CD4-positive, alpha-beta T cell (primary cell): ENCODE measurements at regions not wholly inside any gene's neighbourhood (a gene's known extent, or its start where the extent isn't known, plus 50 kb on each side); places are given as distances from the start of the nearest gene placed in this dataset.

Experiments
- ATAC-seq: fragments of 200-7000 bp; cut with Tn5 transposase; one replicate; pipeline ENCODE4 v1.10.0; 2022; ENCODE audit warnings: mild to moderate bottlenecking; ENCODE audit not compliant: poor library complexity
- CTCF ChIA-PET: fragments of 350-600 bp; sonication (Branson Sonifier 250); formaldehyde crosslinking; loops from one replicate; lab custom pipeline; 2021; ENCODE audit warnings: antibody characterized with exemption, inconsistent platforms; lab: Charles Lee
- POLR2A ChIA-PET: fragments of 350-600 bp; sonication (Branson Sonifier 250); formaldehyde crosslinking; loops from one replicate; lab custom pipeline; 2021; ENCODE audit warnings: antibody characterized with exemption, inconsistent platforms; lab: Charles Lee
- DNase-seq, 14 experiments: peaks; one replicate each; pipeline ENCODE4 v3.0.0-alpha.2; 2013 to 2020; ENCODE audit warnings: mixed read lengths in 2 of 14
- H3K27ac ChIP-seq, 2 donors: one replicate each; pipeline versions ENCODE4 v1.5.1 to v1.7.0; 2013; ENCODE audit warnings: low read length in 2 of 2, low read depth in 1 of 2, mild to moderate bottlenecking in 1 of 2
- H3K27me3 ChIP-seq, 2 experiments: 1 replicate in 1 of 2; 2 replicates in 1 of 2; pipeline versions ENCODE4 v1.6.1 to v1.7.0; 2013; ENCODE audit warnings: low read length in 2 of 2, control low read depth in 1 of 2, mild to moderate bottlenecking in 1 of 2, moderate library complexity in 1 of 2; ENCODE audit not compliant: insufficient read depth in 2 of 2, control insufficient read depth in 1 of 2
- H3K36me3 ChIP-seq: one replicate; pipeline ENCODE4 v1.6.1; 2013; ENCODE audit warnings: low read length, control low read depth; ENCODE audit not compliant: insufficient read depth
- H3K4me1 ChIP-seq: one replicate; pipeline ENCODE4 v1.6.1; 2013; ENCODE audit warnings: low read length, control low read depth; ENCODE audit not compliant: insufficient read depth
- H3K4me3 ChIP-seq: one replicate; pipeline ENCODE4 v1.5.1; 2013; ENCODE audit warnings: mild to moderate bottlenecking, low read length, moderate library complexity
- H3K9me3 ChIP-seq, 2 experiments: 1 replicate in 1 of 2; 2 replicates in 1 of 2; pipeline versions ENCODE4 v1.6.1 to v1.7.0; 2013; ENCODE audit warnings: low read length in 2 of 2, mild to moderate bottlenecking in 2 of 2, control low read depth in 1 of 2, moderate library complexity in 1 of 2; ENCODE audit not compliant: control insufficient read depth in 1 of 2, insufficient read depth in 1 of 2
- H3K27ac Mint-ChIP-seq: one replicate; pipeline ENCODE4 v1.8.0; 2020; ENCODE audit warnings: mixed read lengths
- H3K27me3 Mint-ChIP-seq: one replicate; pipeline ENCODE4 v1.8.0; 2021; ENCODE audit warnings: mixed read lengths
- H3K36me3 Mint-ChIP-seq: one replicate; pipeline ENCODE4 v1.8.0; 2021; ENCODE audit warnings: low read depth, mixed read lengths
- H3K4me1 Mint-ChIP-seq: one replicate; pipeline ENCODE4 v1.8.0; 2021; ENCODE audit warnings: low read depth, mixed read lengths
- H3K4me3 Mint-ChIP-seq: one replicate; pipeline ENCODE4 v1.8.0; 2020; ENCODE audit warnings: mild to moderate bottlenecking, mixed read lengths
- H3K9me3 Mint-ChIP-seq: one replicate; pipeline ENCODE4 v1.8.0; 2020; ENCODE audit warnings: mixed read lengths
- intact Hi-C, 2 experiments: fragments of 100-400 bp; cut with DNase I in 1 of 2; cut with micrococcal nuclease in 1 of 2; formaldehyde crosslinking; loops; one replicate each; pipeline versions ENCODE4 v1.15.1 to v1.9.0; 2023 to 2025; cut with DNase I, micrococcal nuclease
- TF ChIP-seq, protein P1 (sequence below): fragments of 200-600 bp; IDR thresholded peaks from one replicate; pipeline ENCODE4 v1.8.0; 2022; ENCODE audit warnings: antibody characterized with exemption, mild to moderate bottlenecking

- intact Hi-C loops: no loop called here
- ATAC-seq: no peak
- H3K9me3 Mint-ChIP-seq: no peaks in the 10 kb centered on the region
Measured at GRCh38 chr4:176561368-176561767, 231.4 kb downstream of the VEGFC start.

DNA sequence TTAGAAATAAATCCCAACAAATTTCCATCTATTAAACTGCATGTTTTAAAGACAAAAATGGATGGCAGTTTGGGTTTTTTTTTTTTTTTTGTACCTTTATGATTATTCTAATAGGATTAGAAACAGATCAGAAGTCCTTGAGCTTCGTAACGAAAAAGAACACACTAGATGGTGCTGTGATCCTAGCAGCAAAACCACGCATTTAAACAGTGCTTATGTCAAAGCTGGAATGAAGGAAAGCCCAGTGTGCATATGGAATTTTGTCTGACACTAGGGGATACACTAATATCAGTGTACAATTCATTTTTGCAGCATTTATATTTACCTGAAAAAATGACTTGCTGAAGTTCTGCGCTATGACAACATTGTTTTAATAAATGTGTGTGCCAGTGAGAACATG, 229.1 kb downstream of the VEGFC start:
- Mint-ChIP-seq H3K27ac (no peak overlapping the region), H3K9me3 (no peaks in the 10 kb centered on the region), H3K27me3 (no peaks in the 10 kb centered on the region), H3K4me3 (no peak overlapping the region), H3K36me3 (no peaks in the 10 kb centered on the region), H3K4me1 (no peaks in the 10 kb centered on the region)
- no peaks in the 10 kb centered on the region for H3K36me3 ChIP-seq
- ATAC-seq: no peak
- H3K27ac ChIP-seq: no peak overlapping the region
- no peaks in the 10 kb centered on the region for H3K9me3 ChIP-seq
- ChIA-PET CTCF (no interaction called here), POLR2A (no interaction called here)
- H3K4me3 ChIP-seq: no peak overlapping the region
- no peak for DNase-seq
- no peaks in the 10 kb centered on the region for H3K27me3 ChIP-seq
- H3K4me1 ChIP-seq: no peaks in the 10 kb centered on the region
- intact Hi-C loops: no loop called here
- TF ChIP-seq, protein P1, sequence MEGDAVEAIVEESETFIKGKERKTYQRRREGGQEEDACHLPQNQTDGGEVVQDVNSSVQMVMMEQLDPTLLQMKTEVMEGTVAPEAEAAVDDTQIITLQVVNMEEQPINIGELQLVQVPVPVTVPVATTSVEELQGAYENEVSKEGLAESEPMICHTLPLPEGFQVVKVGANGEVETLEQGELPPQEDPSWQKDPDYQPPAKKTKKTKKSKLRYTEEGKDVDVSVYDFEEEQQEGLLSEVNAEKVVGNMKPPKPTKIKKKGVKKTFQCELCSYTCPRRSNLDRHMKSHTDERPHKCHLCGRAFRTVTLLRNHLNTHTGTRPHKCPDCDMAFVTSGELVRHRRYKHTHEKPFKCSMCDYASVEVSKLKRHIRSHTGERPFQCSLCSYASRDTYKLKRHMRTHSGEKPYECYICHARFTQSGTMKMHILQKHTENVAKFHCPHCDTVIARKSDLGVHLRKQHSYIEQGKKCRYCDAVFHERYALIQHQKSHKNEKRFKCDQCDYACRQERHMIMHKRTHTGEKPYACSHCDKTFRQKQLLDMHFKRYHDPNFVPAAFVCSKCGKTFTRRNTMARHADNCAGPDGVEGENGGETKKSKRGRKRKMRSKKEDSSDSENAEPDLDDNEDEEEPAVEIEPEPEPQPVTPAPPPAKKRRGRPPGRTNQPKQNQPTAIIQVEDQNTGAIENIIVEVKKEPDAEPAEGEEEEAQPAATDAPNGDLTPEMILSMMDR: no peak

More at GRCh38 chr4:176561368-176561767, 231.4 kb downstream of the VEGFC start:
- no peaks in the 10 kb centered on the region for H3K27me3 Mint-ChIP-seq
- no peak overlapping the region for H3K4me3 Mint-ChIP-seq
- Histone ChIP-seq H3K4me1 (no peaks in the 10 kb centered on the region), H3K4me3 (no peak overlapping the region), H3K27me3 (no peaks in the 10 kb centered on the region), H3K36me3 (no peaks in the 10 kb centered on the region), H3K9me3 (no peaks in the 10 kb centered on the region), H3K27ac (no peak overlapping the region)
- TF ChIP-seq, protein P1: no peak
- ChIA-PET POLR2A (no interaction called here), CTCF (no interaction called here)
- no peaks in the 10 kb centered on the region for H3K36me3 Mint-ChIP-seq
- no peaks in the 10 kb centered on the region for H3K4me1 Mint-ChIP-seq
- DNase-seq: no peak
- H3K27ac Mint-ChIP-seq: no peak overlapping the region

DNA sequence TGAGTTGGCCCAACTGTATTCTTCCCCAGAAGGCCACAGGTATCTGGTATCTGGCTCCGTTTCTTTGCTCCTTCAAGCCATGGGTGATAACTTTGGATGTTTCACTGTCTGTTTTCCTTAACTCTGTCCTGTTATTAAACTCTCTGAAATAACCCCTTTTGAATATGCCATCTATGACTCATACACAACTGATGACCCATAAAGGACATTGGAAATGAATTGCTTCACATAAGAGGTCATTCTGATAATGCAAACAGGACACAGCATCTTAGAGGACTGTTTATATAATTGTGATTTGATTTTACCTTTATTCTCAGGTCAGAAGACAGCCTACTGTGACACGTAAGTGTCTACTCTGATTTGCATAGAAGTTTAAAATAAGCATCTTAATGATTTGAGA, 227.7 kb downstream of the VEGFC start:
- TF ChIP-seq, protein P1: no peak

More for the DNA sequence above, 227.7 kb downstream of the VEGFC start:
- ATAC-seq (no peak), DNase-seq (no peak)
- no peak overlapping the region for H3K27ac Mint-ChIP-seq
- CTCF ChIA-PET: no interaction called here
- no peaks in the 10 kb centered on the region for H3K36me3 Mint-ChIP-seq
- no peaks in the 10 kb centered on the region for H3K4me1 Mint-ChIP-seq
- H3K9me3 Mint-ChIP-seq: no peaks in the 10 kb centered on the region
- Histone ChIP-seq H3K4me1 (no peaks in the 10 kb centered on the region), H3K4me3 (no peak overlapping the region), H3K27ac (no peak overlapping the region), H3K36me3 (no peaks in the 10 kb centered on the region), H3K9me3 (no peaks in the 10 kb centered on the region), H3K27me3 (no peaks in the 10 kb centered on the region)
- POLR2A ChIA-PET: no interaction called here
- H3K4me3 Mint-ChIP-seq: no peak overlapping the region
- intact Hi-C loops: no loop called here
- H3K27me3 Mint-ChIP-seq: no peaks in the 10 kb centered on the region
